HG03460 (cell line): ENCODE measurements at regions not wholly inside any gene's neighbourhood (a gene's known extent, or its start where the extent isn't known, plus 50 kb on each side); places are given as distances from the start of the nearest gene placed in this dataset.
"Not testable (repeated sequence)": the region's sequence is repeated elsewhere in the genome, so short reads cannot be mapped to it uniquely, and the experiment has no call there.

Source experiments
- ATAC-seq: cut with Tn5 transposase; IDR thresholded peaks from one replicate; pipeline ENCODE4 v1.9.1; 2021; ENCODE audit not compliant: unreplicated experiment

DNA sequence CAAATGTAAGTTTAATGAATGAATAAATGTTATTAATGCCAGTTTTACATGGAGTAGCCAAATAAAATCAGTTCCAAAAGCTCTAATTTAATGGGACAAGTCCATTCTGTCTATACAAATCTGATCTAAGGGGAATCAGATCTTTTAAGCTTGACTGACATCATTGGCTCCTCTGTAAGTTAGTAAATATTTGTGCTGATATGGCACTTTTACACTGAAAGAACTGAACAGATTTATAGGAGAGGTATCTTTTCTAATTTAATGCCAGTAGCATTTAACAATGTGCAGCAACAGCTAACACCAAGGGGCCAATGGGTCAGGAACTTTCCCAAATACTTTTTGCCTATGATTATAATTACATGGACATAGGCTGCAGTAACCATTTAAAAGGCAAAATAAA is 832.3 kb downstream of the PCDH17 start:
- ATAC-seq = no peak

- ATAC-seq = no peak
Measured at GRCh38 chr13:58467176-58467575, 835.6 kb downstream of the PCDH17 start.

GRCh38 chr13:58472483-58472882 is 840.9 kb downstream of the PCDH17 start:
- no peak for ATAC-seq

DNA sequence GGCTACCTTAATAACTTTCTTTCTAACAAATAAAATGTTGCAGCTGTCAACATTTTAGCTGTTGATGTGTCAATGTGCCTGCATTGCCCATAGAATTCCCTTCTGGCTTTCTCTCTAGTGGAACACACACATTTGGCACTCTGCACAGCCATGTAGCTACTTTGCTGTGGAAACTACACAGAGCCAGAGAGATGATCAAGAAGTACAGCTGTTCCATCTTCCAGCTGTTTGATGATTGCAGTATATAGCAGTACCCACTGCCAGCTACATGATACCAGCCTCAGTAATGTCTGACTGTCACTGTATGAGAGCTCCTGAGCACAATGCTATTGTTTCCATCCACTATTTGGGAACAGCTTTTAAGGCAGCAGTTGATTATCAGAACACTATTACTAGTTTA is 843.0 kb downstream of the PCDH17 start:
- ATAC-seq = no peak

DNA sequence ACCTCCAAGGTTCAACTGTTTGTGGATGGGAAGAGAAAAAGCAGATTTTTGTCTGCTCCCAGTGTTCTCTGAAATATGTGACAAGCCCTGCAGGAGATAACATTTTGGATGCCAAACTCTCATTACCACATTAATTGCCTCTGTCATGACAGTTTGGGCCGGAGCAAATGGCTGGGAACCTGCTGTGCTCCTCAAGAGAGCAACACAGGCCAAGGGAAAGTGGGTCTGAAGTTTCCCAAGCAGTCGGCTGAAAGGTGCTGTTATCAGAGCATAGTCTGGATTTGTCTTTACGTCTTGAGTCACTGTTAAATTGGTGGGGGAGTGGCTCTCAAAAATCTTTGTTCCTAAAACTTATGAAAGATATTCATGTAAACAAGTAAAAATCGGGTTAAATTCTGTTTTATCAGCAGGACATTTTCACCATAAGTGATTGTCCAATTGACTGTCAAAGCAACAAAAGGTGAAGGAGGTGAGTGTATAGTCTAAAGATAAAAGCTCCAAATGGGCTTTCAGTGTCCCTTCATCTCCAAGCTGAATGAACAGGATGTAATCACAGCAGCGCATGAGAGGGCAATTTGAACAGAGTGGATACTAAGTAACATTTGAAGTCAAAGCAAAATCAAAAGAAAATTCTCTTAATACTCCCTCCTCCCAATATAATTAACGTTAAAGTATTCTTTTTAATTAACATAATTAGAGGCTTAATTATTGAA is 844.8 kb downstream of the PCDH17 start:
- ATAC-seq = no peak

- no peak for ATAC-seq
Measured at GRCh38 chr13:58478858-58479257, 847.3 kb downstream of the PCDH17 start.

DNA sequence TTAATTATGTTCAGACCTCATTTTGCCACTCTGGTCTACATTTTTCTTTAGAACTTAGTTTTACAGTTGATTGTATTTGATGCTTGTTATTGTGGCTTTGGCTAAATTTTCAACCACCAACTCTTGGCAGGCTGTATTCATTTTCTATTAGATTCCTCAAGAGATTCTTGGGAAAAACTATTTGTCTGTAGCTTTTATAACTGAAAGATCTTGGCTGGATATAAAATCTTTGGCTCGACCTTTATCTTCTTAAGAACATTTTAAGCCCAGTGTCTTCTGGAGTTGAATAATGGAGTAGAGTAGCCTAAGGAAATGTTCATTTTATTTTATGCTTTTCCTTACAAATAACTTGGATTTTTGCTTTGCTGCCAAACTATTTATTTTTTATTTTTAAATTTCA is 848.5 kb downstream of the PCDH17 start:
- ATAC-seq = no peak

DNA sequence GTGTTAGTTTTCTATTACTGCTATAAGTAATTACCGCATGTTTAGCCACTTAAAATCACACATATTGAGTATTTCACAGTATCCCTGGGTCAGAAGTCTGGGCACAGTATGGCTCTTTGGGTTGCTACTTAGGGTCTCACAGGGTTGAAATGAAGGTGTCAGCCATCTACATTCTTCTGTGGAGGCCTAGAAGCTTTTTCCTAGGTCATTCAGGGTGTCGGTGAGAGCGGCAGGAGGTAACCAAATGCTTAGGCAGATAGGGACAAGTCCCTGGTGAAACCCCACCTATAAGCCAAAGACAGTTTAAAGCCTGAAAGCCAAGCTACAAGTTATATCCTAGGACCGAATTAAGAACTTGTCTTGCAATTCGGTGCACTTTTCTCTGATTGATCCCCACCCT is 856.7 kb downstream of the PCDH17 start:
- no peak for ATAC-seq

DNA sequence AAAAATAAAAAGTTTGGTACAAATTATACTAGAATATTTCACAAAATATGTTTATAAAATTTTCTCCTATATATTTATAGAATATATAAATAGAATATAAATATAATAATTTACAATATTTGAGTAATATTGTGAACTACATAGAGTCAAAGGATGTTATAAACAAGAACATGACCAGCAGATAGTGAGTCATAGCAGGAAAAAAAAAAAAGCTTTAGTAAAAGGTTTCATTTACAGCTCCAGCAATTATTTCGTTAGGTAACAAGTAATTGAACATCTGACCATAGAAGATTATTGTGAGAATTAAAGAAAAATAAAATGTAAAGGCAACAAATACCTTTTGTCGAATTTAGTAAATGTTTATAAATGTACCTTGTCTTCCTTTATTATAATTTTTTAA is 864.1 kb downstream of the PCDH17 start:
- no peak for ATAC-seq

DNA sequence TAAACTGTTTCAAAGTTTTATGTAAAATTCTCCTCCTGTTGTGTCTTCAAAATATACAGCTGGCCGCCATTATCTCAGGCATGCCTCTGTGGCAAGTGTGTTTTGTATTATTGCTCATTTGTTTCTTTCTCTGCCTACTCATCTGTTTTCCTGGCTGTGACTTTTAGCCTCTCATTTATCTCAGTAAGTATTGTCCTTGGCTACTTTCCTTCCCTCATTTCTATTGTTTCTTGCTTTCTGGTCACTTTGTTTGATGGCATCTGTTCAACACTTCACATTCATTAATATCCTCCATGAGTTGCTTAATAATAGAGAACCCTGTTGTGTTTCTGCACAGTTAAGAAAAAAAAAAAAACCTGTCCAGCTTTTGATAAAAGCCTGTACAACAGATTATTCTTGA is 869.4 kb downstream of the PCDH17 start:
- ATAC-seq = no peak

- ATAC-seq = not testable (repeated sequence)
Measured at GRCh38 chr13:58504202-58504700, 872.7 kb downstream of the PCDH17 start.

DNA sequence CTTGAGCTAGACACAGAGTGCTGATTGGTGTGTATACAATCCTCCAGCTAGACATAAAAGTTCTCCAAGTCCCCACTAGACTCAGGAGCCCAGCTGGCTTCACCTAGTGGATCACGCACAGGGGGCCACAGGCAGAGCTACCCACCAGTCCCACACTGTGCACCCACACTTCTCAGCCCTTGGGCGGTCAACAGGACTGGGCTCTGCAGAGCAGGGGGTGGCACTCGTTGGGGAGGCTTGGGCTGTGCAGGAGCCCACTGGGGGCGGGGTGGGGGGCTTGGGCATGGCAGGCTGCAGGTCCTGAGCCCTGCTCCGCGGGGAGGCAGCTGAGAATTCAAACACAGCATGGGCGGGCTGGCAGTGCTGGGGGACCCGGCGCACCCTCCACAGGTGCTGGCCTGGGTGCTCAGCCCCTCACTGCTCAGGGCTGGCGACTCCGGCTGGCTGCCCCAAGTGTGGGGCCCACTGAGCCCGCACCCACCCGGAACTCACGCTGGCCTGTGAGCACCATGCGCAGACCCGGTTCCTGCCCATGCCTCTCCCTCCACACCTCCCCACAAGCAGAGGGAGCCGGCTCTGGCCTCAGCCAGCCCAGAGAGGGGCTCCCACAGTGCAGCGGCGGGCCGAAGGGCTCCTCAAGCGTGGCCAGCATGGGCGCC is 873.8 kb downstream of the PCDH17 start:
- ATAC-seq = not testable (repeated sequence)

- ATAC-seq = no peak
Measured at GRCh38 chr13:58528351-58528750, 896.8 kb downstream of the PCDH17 start.

DNA sequence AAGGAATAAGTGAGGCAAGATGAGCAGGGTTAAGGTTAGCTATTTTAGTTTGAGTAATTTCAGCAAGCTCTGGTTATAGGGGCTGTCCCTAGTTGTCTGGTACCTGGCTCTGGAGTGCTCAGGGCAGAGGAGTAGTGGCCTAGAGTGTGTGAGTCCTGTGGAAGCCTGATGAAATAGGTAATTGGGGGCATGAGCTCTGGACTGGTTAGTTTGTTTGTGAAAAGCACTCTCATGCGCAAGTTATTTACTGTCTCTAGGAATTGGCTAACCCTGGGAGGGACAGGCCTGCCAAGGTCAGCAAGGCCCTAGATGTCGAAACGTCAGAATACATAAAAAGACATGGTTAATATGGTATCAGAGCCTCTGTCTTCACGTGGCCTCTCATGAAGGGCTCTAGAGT is 900.1 kb downstream of the PCDH17 start:
- ATAC-seq = no peak

GRCh38 chr13:58542530-58542929 is 911.0 kb downstream of the PCDH17 start:
- ATAC-seq = no peak

DNA sequence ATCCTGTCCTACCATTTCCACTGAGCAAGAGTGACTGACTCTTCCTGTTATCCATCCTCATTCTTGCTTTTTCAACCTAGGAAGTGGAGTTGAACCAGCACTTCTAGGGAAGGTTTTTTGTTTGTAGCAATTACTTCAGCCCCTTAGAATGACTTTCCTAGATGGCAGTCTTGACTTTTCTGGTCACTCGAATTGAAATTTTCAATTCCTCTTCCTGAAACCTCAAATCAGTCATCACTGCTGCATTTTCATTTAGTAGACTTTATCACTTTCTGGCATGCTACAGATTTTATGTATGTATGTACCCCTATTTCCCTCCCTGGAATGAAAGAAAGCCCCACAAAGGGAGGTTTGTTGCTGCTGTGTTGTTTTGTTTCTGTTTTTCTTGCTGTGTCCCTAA is 915.9 kb downstream of the PCDH17 start:
- ATAC-seq = no peak

DNA sequence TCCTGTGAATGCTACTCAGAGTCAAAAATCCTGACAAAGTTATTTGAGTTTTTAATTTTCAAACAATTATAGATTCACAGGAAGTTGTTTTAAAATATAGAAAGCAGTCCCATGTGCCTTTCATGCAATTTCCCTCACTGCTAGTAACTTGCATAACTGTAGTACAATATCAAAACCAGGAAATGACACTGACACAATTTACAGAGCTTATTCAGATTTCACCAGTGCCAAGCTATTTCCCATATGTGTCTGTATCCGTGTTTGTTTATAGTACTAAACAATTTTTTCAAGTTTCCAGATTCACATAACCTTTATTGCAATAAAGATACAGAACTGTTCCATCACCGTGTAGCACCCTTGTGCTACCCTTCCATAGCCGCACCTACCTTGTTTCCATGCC is 934.6 kb downstream of the PCDH17 start:
- no peak for ATAC-seq

GRCh38 chr13:58573743-58574142 is 942.2 kb downstream of the PCDH17 start:
- ATAC-seq = no peak

DNA sequence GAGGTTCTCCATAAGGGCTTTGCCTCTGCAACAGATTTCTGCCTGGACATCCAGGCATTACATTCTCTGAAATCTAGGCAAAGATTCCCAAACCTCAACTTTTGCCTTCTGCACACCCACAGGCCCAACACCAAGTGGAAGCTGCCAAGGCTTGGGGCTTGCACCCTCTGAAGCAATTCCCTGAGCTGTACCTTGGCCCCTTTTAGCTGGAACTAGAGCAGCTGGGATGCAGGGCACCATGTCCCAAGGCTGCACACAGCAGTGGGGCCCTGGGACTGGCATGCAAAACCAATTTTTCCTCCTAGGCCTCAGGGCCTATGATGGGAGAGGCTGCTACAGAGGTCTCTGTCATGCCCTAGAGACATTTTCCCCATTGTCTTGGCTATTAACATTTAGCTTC is 943.2 kb downstream of the PCDH17 start:
- ATAC-seq = no peak

DNA sequence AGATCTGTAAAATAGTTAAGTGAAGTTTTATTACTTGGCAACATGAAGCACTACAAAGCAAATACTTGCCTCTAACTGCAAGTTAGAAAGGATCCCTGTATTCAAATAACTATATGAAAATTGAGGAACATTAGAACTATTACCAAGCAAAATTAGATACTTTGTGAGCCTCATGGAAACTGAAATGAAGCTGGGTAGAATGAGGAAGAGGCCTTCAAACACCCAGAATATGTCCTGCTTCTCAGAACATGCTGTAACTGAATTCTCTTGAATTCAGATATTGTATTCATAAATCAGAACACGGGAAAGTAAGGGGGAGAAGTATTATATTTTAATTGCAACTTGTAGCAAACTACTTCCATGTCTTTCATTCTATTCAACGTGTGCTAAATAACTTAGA is 947.9 kb downstream of the PCDH17 start:
- no peak for ATAC-seq

DNA sequence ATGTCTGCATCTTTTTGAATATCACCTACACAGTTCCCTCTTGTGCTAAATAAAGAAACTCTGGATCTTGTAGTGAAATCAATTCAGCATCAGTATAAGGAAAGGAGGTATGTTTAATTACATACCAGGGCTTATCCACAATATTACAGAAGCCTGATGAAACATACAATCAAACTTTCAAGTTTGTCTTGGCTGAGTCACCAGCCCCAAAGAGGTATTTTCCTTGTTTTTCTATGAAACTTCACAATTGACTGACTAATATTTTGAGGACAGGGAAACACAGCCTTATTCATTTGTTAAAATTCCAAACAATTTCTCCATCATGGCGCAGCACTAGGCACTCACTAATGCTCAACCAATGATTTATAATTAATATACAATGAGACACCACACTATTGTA is 952.4 kb downstream of the PCDH17 start:
- ATAC-seq = no peak

DNA sequence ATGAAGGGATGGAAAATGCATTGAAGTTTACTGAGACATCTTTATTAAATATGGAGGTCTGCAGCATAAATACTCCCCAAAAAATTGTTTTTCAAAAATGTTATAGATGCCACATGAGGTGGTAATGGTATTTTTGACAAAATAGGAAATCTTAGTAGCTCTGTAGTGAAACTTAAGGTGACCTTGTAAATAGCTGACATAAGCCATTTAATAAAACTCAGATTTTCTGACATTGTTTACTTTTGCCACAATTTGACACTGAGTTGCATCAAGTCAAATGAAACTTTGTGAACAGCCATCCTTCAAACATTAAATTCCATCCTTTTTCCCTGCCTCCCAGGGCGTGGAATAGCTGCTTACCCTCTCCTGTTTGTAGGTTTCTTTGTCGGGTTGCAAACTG is 953.1 kb downstream of the PCDH17 start:
- ATAC-seq = no peak

- ATAC-seq = peak; percentile 95
Measured at GRCh38 chr13:58587183-58587582, 955.6 kb downstream of the PCDH17 start.
